Neural cell (in vitro differentiated cells): ENCODE measurements at regions not wholly inside any gene's neighbourhood (a gene's known extent, or its start where the extent isn't known, plus 50 kb on each side); places are given as distances from the start of the nearest gene placed in this dataset.

ENCODE experiments used
- H2AFZ ChIP-seq: fragments of 200-600, 300-800 bp; sonication (generic), shearing (Covaris generic); 2 replicates; pipeline ENCODE4 v1.6.0; 2014; ENCODE audit warnings: low read depth, mild to moderate bottlenecking, antibody characterized with exemption, low read length, moderate library complexity
- H3F3A ChIP-seq: fragments of 200-600 bp; shearing (Covaris generic); 2 replicates; pipeline ENCODE4 v1.6.1; 2016; ENCODE audit warnings: mild to moderate bottlenecking, moderate library complexity, mixed read lengths, antibody characterized with exemption, low read length; ENCODE audit not compliant: insufficient read depth, poor library complexity, severe bottlenecking
- H3K27ac ChIP-seq: fragments of 200-600, 300-800 bp; sonication (generic), shearing (Covaris generic); 2 replicates; pipeline ENCODE4 v1.5.1; 2014; ENCODE audit warnings: mild to moderate bottlenecking, low read length, moderate library complexity
- H3K27me3 ChIP-seq: fragments of 300-800, 200-600 bp; sonication (generic), shearing (Covaris generic); 2 replicates; pipeline ENCODE4 v1.6.0; 2014; ENCODE audit warnings: mild to moderate bottlenecking, low read depth, low read length, moderate library complexity; ENCODE audit not compliant: insufficient read depth
- H3K36me3 ChIP-seq: fragments of 300-800, 200-600 bp; sonication (generic), shearing (Covaris generic); 2 replicates; pipeline ENCODE4 v1.5.1; 2014; ENCODE audit warnings: mild to moderate bottlenecking, antibody characterized with exemption, low read length, moderate library complexity; ENCODE audit not compliant: insufficient read depth
- H3K4me2 ChIP-seq: fragments of 300-800, 200-600 bp; sonication (generic), shearing (Covaris generic); 2 replicates; pipeline ENCODE4 v1.6.0; 2014; ENCODE audit warnings: mild to moderate bottlenecking, low read length
- H3K4me3 ChIP-seq: fragments of 300-800, 200-600 bp; sonication (generic), shearing (Covaris generic); 2 replicates; pipeline ENCODE4 v1.5.1; 2014; ENCODE audit warnings: mild to moderate bottlenecking, low read length, moderate library complexity
- H3K79me2 ChIP-seq: fragments of 200-600 bp; shearing (Covaris generic); replicated peaks from 2 replicates; pipeline ENCODE4 v1.6.0; 2014; ENCODE audit warnings: mild to moderate bottlenecking, low read length, moderate library complexity; ENCODE audit not compliant: insufficient read depth
- H3K9ac ChIP-seq: fragments of 300-800, 200-600 bp; sonication (generic), shearing (Covaris generic); 2 replicates; pipeline ENCODE4 v1.6.1; 2016; ENCODE audit warnings: mild to moderate bottlenecking, low read length, mixed read lengths
- H3K9me2 ChIP-seq: fragments of 200-600 bp; shearing (Covaris generic); 2 replicates; pipeline ENCODE4 v1.6.1; 2016; ENCODE audit warnings: mild to moderate bottlenecking, low read length, mixed read lengths; ENCODE audit not compliant: insufficient read depth
- H3K9me3 ChIP-seq: fragments of 200-600, 300-800 bp; sonication (generic), shearing (Covaris generic); 2 replicates; pipeline ENCODE4 v1.6.1; 2016; ENCODE audit warnings: mild to moderate bottlenecking, mixed run types, low read length, moderate library complexity, mixed read lengths
- H4K20me1 ChIP-seq: fragments of 200-600 bp; shearing (Covaris generic); 2 replicates; pipeline ENCODE4 v1.6.1; 2016; ENCODE audit warnings: mild to moderate bottlenecking, mixed run types; ENCODE audit not compliant: insufficient read depth
- EP300 ChIP-seq: fragments of 450-650 bp; conservative IDR thresholded peaks from 2 replicates; pipeline ENCODE4 v1.6.1; 2014; ENCODE audit warnings: antibody characterized with exemption, mild to moderate bottlenecking, moderate library complexity; ENCODE audit not compliant: poor library complexity, severe bottlenecking
- EZH2 ChIP-seq: fragments of 200-600, 300-800 bp; shearing (Covaris generic), sonication (generic); IDR thresholded peaks from 2 replicates; pipeline ENCODE4 v1.6.1; 2014; ENCODE audit warnings: antibody characterized with exemption, low read length, borderline replicate concordance, mild to moderate bottlenecking; ENCODE audit not compliant: insufficient read depth, poor library complexity, severe bottlenecking
- MXI1 ChIP-seq: fragments of 450-650 bp; conservative IDR thresholded peaks from 2 replicates; pipeline ENCODE4 v1.6.1; 2014; ENCODE audit warnings: antibody characterized with exemption, mild to moderate bottlenecking; ENCODE audit not compliant: poor library complexity, severe bottlenecking
- POLR2AphosphoS5 ChIP-seq: IDR thresholded peaks from 2 replicates; pipeline ENCODE4 v1.6.1; 2012
- RAD21 ChIP-seq: fragments of 450-650 bp; conservative IDR thresholded peaks from 2 replicates; pipeline ENCODE4 v1.6.1; 2014; ENCODE audit warnings: antibody characterized with exemption, mild to moderate bottlenecking, moderate library complexity
- SMC3 ChIP-seq: fragments of 450-650 bp; conservative IDR thresholded peaks from 2 replicates; pipeline ENCODE4 v1.6.1; 2014; ENCODE audit warnings: antibody characterized with exemption, mild to moderate bottlenecking, moderate library complexity; ENCODE audit not compliant: poor library complexity
- TAF1 ChIP-seq: IDR thresholded peaks from 2 replicates; pipeline ENCODE4 v1.6.1; 2012; ENCODE audit warnings: low read depth
- TF ChIP-seq, protein P1 (sequence below): fragments of 450-650 bp; IDR thresholded peaks from 2 replicates; pipeline ENCODE4 v1.5.1; 2014; ENCODE audit warnings: antibody characterized with exemption, mild to moderate bottlenecking, moderate library complexity; ENCODE audit not compliant: poor library complexity, severe bottlenecking
- TF ChIP-seq, protein P2 (sequence below): IDR thresholded peaks from 2 replicates; pipeline ENCODE4 v1.6.1; 2012; ENCODE audit warnings: borderline replicate concordance

DNA sequence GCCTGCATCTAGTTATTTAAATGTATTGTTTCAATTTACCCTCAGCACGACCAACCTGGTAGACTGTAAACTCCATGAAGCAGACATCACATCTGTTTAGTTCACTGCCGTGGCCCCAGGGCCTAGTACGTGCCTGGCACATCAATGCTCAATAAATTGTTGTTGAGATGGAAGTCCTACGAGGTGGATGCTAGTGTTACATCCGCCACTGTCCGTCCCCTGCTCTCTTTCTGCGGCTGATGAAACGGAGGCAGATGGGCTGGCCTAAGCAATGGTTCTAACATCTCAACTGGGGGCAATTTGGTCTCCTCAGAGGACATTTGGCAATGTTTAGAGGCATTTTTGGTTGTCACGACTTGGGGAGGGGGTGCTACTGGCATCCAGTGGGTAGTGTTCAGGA is 121.4 kb upstream of the IGSF21 start:
- H3K27me3 ChIP-seq, result no peaks in the 10 kb centered on the region
- no peaks in the 10 kb centered on the region for H3F3A ChIP-seq
- H3K4me2 ChIP-seq, result no peak overlapping the region
- TF ChIP-seq, protein P1, sequence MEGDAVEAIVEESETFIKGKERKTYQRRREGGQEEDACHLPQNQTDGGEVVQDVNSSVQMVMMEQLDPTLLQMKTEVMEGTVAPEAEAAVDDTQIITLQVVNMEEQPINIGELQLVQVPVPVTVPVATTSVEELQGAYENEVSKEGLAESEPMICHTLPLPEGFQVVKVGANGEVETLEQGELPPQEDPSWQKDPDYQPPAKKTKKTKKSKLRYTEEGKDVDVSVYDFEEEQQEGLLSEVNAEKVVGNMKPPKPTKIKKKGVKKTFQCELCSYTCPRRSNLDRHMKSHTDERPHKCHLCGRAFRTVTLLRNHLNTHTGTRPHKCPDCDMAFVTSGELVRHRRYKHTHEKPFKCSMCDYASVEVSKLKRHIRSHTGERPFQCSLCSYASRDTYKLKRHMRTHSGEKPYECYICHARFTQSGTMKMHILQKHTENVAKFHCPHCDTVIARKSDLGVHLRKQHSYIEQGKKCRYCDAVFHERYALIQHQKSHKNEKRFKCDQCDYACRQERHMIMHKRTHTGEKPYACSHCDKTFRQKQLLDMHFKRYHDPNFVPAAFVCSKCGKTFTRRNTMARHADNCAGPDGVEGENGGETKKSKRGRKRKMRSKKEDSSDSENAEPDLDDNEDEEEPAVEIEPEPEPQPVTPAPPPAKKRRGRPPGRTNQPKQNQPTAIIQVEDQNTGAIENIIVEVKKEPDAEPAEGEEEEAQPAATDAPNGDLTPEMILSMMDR, result no peak
- TF ChIP-seq RAD21, result no peak
- no peaks in the 10 kb centered on the region for H3K36me3 ChIP-seq
- H4K20me1 ChIP-seq, result no peaks in the 10 kb centered on the region
- no peaks in the 10 kb centered on the region for H3K9me3 ChIP-seq
- H2AFZ ChIP-seq, result no peak overlapping the region
- H3K9me2 ChIP-seq, result no peaks in the 10 kb centered on the region
- no peaks in the 10 kb centered on the region for H3K79me2 ChIP-seq
- no peak overlapping the region for H3K27ac ChIP-seq
- no peak overlapping the region for H3K4me3 ChIP-seq
- no peak overlapping the region for H3K9ac ChIP-seq

DNA sequence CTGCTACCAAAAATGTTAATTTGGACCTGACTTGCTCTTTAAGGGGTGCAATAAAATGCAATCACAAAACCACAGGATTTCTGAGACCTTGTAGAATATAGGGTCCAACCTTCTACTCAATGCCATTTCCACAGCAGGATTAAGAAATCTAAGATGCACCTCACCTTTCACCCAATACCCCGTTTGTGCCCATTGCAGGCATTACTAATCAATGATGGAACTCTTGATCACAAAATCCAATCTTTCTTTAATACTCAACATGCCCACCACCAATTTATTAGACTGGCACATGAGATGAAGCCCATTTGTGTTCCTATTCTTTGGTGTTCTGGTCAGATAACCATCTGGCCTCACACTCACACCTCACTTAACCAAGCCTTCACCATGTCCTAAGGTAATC is 117.2 kb upstream of the IGSF21 start:
- Histone ChIP-seq H3F3A (no peaks in the 10 kb centered on the region), H3K79me2 (no peaks in the 10 kb centered on the region), H3K4me2 (no peak overlapping the region), H3K27me3 (no peaks in the 10 kb centered on the region), H3K4me3 (no peak overlapping the region), H2AFZ (no peak overlapping the region), H3K36me3 (no peaks in the 10 kb centered on the region), H3K9ac (no peak overlapping the region), H3K27ac (no peak overlapping the region), H4K20me1 (no peaks in the 10 kb centered on the region), H3K9me2 (no peaks in the 10 kb centered on the region), H3K9me3 (no peaks in the 10 kb centered on the region)
- TF ChIP-seq RAD21 (no peak), SMC3 (no peak), EZH2 (no peak), MXI1 (no peak), EP300 (no peak), POLR2AphosphoS5 (no peak), TAF1 (no peak)
- TF ChIP-seq, protein P2, sequence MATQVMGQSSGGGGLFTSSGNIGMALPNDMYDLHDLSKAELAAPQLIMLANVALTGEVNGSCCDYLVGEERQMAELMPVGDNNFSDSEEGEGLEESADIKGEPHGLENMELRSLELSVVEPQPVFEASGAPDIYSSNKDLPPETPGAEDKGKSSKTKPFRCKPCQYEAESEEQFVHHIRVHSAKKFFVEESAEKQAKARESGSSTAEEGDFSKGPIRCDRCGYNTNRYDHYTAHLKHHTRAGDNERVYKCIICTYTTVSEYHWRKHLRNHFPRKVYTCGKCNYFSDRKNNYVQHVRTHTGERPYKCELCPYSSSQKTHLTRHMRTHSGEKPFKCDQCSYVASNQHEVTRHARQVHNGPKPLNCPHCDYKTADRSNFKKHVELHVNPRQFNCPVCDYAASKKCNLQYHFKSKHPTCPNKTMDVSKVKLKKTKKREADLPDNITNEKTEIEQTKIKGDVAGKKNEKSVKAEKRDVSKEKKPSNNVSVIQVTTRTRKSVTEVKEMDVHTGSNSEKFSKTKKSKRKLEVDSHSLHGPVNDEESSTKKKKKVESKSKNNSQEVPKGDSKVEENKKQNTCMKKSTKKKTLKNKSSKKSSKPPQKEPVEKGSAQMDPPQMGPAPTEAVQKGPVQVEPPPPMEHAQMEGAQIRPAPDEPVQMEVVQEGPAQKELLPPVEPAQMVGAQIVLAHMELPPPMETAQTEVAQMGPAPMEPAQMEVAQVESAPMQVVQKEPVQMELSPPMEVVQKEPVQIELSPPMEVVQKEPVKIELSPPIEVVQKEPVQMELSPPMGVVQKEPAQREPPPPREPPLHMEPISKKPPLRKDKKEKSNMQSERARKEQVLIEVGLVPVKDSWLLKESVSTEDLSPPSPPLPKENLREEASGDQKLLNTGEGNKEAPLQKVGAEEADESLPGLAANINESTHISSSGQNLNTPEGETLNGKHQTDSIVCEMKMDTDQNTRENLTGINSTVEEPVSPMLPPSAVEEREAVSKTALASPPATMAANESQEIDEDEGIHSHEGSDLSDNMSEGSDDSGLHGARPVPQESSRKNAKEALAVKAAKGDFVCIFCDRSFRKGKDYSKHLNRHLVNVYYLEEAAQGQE, result no peak
- TF ChIP-seq, protein P1, result no peak
